OCI-LY1 (cell line): ENCODE measurements at regions not wholly inside any gene's neighbourhood (a gene's known extent, or its start where the extent isn't known, plus 50 kb on each side); places are given as distances from the start of the nearest gene placed in this dataset.

Experiments used
- CTCF ChIP-seq: fragments of 200-600 bp; sonication (generic), shearing (Covaris generic); IDR thresholded peaks from 2 replicates; pipeline ENCODE4 v1.5.1; 2017; ENCODE audit warnings: mild to moderate bottlenecking, antibody characterized with exemption, low read length, moderate library complexity, mixed read lengths
- EZH2 ChIP-seq: fragments of 200-600 bp; sonication (generic), shearing (Covaris generic); IDR thresholded peaks from 2 replicates; pipeline ENCODE4 v1.8.0; 2017; ENCODE audit warnings: borderline replicate concordance, mixed run types, mild to moderate bottlenecking, antibody characterized with exemption, low read length, moderate library complexity, mixed read lengths

- TF ChIP-seq CTCF (no peak), EZH2 (no peak)
Observed at GRCh38 chr7:82579047-82579446, 135.5 kb upstream of the CACNA2D1 start.
